HFFc6 (cell line): ENCODE measurements at regions not wholly inside any gene's neighbourhood (a gene's known extent, or its start where the extent isn't known, plus 50 kb on each side); places are given as distances from the start of the nearest gene placed in this dataset.

Source experiments
- DNase-seq: peaks from one replicate; pipeline ENCODE4 v3.0.0-alpha.2; 2018
- H3K27ac Mint-ChIP-seq: 2 replicates; pipeline ENCODE4 v1.8.0; 2020; ENCODE audit warnings: mild to moderate bottlenecking, mixed read lengths
- H3K27me3 Mint-ChIP-seq: 2 replicates; pipeline ENCODE4 v1.8.0; 2021; ENCODE audit warnings: mild to moderate bottlenecking, moderate library complexity, mixed read lengths; ENCODE audit not compliant: insufficient read depth
- H3K36me3 Mint-ChIP-seq: 2 replicates; pipeline ENCODE4 v1.8.0; 2021; ENCODE audit warnings: low read depth, mixed read lengths
- H3K4me1 Mint-ChIP-seq: 2 replicates; pipeline ENCODE4 v1.8.0; 2020; ENCODE audit warnings: low read depth, mixed read lengths
- H3K4me3 Mint-ChIP-seq: 2 replicates; pipeline ENCODE4 v1.8.0; 2020; ENCODE audit warnings: mild to moderate bottlenecking, moderate library complexity, mixed read lengths
- H3K9me3 Mint-ChIP-seq: 2 replicates; pipeline ENCODE4 v1.8.0; 2020; ENCODE audit warnings: mild to moderate bottlenecking, mixed read lengths
- TF ChIP-seq, protein P1 (sequence below): fragments of 200-600 bp; sonication (generic); IDR thresholded peaks from 2 replicates; pipeline ENCODE4 v1.5.0; 2021; ENCODE audit warnings: antibody characterized with exemption, mild to moderate bottlenecking

DNA sequence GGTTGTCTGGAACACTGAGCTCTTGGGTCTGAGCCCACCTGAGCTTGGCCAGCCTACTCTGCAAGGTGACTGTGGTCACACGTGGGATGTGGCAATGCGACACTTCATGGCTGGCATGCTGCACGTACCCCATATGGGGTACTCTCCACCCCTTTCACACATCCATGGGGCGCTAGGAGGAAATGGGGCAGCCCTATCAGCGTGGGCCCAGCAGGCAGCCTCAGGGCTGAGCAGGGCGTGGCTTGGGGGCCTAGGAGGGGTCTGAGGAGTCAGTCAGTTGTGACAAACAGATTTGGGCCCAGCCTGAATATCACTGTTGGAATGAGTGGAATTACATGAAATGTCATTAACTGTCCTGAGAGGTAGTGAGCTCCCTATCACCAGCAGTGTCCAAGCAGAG lies 82.3 kb upstream of the LINGO1 start:
- no peak for DNase-seq
- Mint-ChIP-seq H3K4me1 (no peaks in the 10 kb centered on the region), H3K27me3 (peaks cover 59% of the 10 kb centered on the region), H3K36me3 (no peaks in the 10 kb centered on the region), H3K27ac (no peak overlapping the region), H3K4me3 (no peak overlapping the region), H3K9me3 (no peaks in the 10 kb centered on the region)
- TF ChIP-seq, protein P1, sequence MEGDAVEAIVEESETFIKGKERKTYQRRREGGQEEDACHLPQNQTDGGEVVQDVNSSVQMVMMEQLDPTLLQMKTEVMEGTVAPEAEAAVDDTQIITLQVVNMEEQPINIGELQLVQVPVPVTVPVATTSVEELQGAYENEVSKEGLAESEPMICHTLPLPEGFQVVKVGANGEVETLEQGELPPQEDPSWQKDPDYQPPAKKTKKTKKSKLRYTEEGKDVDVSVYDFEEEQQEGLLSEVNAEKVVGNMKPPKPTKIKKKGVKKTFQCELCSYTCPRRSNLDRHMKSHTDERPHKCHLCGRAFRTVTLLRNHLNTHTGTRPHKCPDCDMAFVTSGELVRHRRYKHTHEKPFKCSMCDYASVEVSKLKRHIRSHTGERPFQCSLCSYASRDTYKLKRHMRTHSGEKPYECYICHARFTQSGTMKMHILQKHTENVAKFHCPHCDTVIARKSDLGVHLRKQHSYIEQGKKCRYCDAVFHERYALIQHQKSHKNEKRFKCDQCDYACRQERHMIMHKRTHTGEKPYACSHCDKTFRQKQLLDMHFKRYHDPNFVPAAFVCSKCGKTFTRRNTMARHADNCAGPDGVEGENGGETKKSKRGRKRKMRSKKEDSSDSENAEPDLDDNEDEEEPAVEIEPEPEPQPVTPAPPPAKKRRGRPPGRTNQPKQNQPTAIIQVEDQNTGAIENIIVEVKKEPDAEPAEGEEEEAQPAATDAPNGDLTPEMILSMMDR = no peak

DNA sequence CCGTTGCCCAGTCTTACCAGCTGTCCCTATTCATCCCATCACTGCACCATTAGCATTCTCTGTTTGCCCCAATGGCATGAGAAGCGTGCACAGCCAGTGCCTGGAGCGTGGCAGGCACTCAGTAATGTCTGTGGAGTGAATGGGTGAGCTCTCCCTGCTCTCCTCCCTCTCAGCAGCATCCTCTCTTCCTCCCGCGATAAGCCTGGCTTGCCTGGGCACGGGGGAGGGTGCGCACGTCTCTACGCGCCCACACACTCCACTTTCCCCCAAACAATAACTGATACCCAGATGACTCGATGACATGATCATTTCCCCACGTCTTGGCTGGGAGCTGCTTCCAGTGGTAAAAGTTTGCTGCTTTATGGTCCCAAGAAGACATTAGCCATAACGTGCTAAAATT lies 81.8 kb upstream of the LINGO1 start:
- Mint-ChIP-seq H3K36me3 (no peaks in the 10 kb centered on the region), H3K4me1 (no peaks in the 10 kb centered on the region), H3K27ac (no peak overlapping the region), H3K9me3 (no peaks in the 10 kb centered on the region), H3K27me3 (peaks cover 63% of the 10 kb centered on the region), H3K4me3 (no peak overlapping the region)
- no peak for DNase-seq
- TF ChIP-seq, protein P1 = no peak

DNA sequence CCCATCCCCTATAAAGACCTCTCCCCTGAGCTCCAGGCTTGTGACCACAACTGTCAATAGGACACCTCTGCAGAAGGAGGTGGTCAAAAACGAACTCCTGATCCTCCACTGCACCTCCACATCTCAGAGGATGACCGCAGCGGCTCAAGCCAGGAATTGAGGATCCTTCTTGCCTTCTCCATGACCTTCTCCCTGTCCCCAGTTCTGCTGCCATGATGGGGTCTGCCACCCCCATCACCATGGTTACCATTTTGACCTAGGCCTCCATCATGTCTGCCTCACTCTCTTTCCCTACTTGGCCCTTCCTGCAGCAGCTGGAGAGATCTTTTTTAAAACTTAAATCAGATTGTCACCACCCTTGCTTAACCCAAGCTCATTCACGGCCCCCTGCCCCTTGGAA lies 81.3 kb upstream of the LINGO1 start:
- no peak for DNase-seq
- no peaks in the 10 kb centered on the region for H3K4me1 Mint-ChIP-seq
- no peaks in the 10 kb centered on the region for H3K36me3 Mint-ChIP-seq
- no peaks in the 10 kb centered on the region for H3K9me3 Mint-ChIP-seq
- TF ChIP-seq, protein P1 = no peak
- no peak overlapping the region for H3K27ac Mint-ChIP-seq
- H3K27me3 Mint-ChIP-seq = peaks cover 63% of the 10 kb centered on the region
- H3K4me3 Mint-ChIP-seq = no peak overlapping the region

DNA sequence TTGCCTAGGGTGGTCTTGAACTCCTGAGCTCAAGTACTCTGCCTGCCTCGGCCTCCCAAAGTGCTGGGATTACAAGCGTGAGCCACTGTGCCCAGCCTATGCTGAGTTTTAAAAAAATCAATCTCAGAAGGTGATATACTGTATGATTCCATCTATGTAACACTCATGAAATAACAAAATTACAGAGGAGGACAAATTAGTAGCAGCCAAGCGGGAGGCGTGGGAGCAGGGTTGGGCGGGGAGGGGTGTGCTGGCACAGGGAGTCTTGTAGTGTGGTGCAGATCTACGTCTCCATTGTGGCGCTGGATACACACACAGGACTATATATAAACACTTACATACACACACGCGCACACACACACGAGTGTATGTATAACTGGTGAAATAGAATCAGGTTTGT lies 80.6 kb upstream of the LINGO1 start:
- H3K36me3 Mint-ChIP-seq = no peaks in the 10 kb centered on the region
- H3K27ac Mint-ChIP-seq = no peak overlapping the region
- H3K4me1 Mint-ChIP-seq = no peaks in the 10 kb centered on the region
- H3K4me3 Mint-ChIP-seq = no peak overlapping the region
- no peaks in the 10 kb centered on the region for H3K9me3 Mint-ChIP-seq
- DNase-seq = no peak
- TF ChIP-seq, protein P1 = no peak
- H3K27me3 Mint-ChIP-seq = peaks cover 65% of the 10 kb centered on the region

DNA sequence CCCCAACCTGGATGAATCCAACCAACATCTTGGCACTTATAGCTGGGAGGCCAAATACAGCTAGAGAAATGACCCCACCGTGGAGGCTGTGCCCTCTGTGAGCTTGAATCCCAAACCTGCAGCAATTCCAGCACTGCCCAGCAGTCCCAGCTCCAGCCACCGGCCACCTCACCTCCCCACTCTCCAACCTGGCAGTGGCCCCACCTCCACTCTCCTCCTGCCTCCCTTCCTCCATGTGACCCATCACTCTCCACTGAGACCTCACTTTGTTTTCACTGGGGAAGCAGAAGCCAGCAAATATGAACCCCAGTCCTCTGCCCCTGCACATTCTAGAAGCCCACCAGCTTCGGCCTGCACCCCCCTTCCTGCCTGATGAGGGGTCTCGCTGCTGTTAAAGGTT lies 79.7 kb upstream of the LINGO1 start:
- no peak for DNase-seq

More for the DNA sequence above, 79.7 kb upstream of the LINGO1 start:
- Mint-ChIP-seq H3K36me3 (no peaks in the 10 kb centered on the region), H3K9me3 (no peaks in the 10 kb centered on the region), H3K4me1 (no peaks in the 10 kb centered on the region), H3K27me3 (peaks cover 60% of the 10 kb centered on the region), H3K27ac (no peak overlapping the region), H3K4me3 (no peak overlapping the region)
- TF ChIP-seq, protein P1 = no peak
